Esophagus (tissue), 2 donors: ENCODE measurements at regions not wholly inside any gene's neighbourhood (a gene's known extent, or its start where the extent isn't known, plus 50 kb on each side); places are given as distances from the start of the nearest gene placed in this dataset.

Experiments
- H3K27ac ChIP-seq, 2 donors: one replicate each; pipeline ENCODE4 v1.5.1; 2013; ENCODE audit warnings: low read depth in 2 of 2, mild to moderate bottlenecking in 2 of 2, inconsistent platforms in 1 of 2, low read length in 1 of 2, moderate library complexity in 1 of 2
- H3K27me3 ChIP-seq, 2 donors: one replicate each; pipeline ENCODE4 v1.6.1; 2013; ENCODE audit warnings: low read length in 2 of 2, control low read depth in 1 of 2, mild to moderate bottlenecking in 1 of 2; ENCODE audit not compliant: insufficient read depth in 2 of 2, control insufficient read depth in 1 of 2
- H3K36me3 ChIP-seq, 2 donors: one replicate each; pipeline ENCODE4 v1.6.1; 2013; ENCODE audit warnings: low read length in 1 of 2; ENCODE audit not compliant: control insufficient read depth in 2 of 2, insufficient read depth in 2 of 2
- H3K4me1 ChIP-seq, 2 donors: one replicate each; pipeline ENCODE4 v1.6.1; 2013; ENCODE audit warnings: low read length in 1 of 2; ENCODE audit not compliant: control insufficient read depth in 2 of 2, insufficient read depth in 2 of 2
- H3K4me3 ChIP-seq, 2 donors: one replicate each; pipeline ENCODE4 v1.5.1; 2013; ENCODE audit warnings: low read length in 2 of 2, mild to moderate bottlenecking in 2 of 2, low read depth in 1 of 2, moderate library complexity in 1 of 2
- H3K9me3 ChIP-seq, 2 donors: one replicate each; pipeline ENCODE4 v1.6.1; 2013; ENCODE audit warnings: mild to moderate bottlenecking in 2 of 2, low read depth in 1 of 2, low read length in 1 of 2, moderate library complexity in 1 of 2; ENCODE audit not compliant: control insufficient read depth in 2 of 2, insufficient read depth in 1 of 2
- WGBS, 2 donors: extraction: QIAGEN DNeasy Blood & Tissue Kit; methylation state at CpG; one replicate each; pipeline ENCODE4 v1.1.7; 2013; 5-methylcytosine and 5-hydroxymethylcytosine counted together
- donor health status: healthy with polysubstance abuse.
- donor health status: Bipolar disorder and iron deficiency.

- H3K27me3 ChIP-seq: no peaks in the 10 kb centered on the region
- H3K4me3 ChIP-seq: no peak overlapping the region
- no peaks in the 10 kb centered on the region for H3K9me3 ChIP-seq
- 62 to 74% methylated on average over 6 of the region's 6 CpGs for WGBS, 2 donors
- no peaks in the 10 kb centered on the region for H3K36me3 ChIP-seq
- H3K4me1 ChIP-seq: no peaks in the 10 kb centered on the region
- no peak overlapping the region for H3K27ac ChIP-seq
These were observed 315.9 kb upstream of the TBL1XR1 start for GRCh38 chr3:177512945-177513814.

- 66 to 69% methylated on average over 10 of the region's 10 CpGs for WGBS, 2 donors
These were observed 316.7 kb upstream of the TBL1XR1 start for GRCh38 chr3:177513815-177514610.

GRCh38 chr3:177514611-177515499 is 317.6 kb upstream of the TBL1XR1 start:
- H3K4me3 ChIP-seq: no peak overlapping the region
- H3K36me3 ChIP-seq: no peaks in the 10 kb centered on the region
- H3K27me3 ChIP-seq: no peaks in the 10 kb centered on the region
- H3K4me1 ChIP-seq: peaks cover 0 to 3% of the 10 kb centered on the region in 2 donors
- 87 to 88% methylated on average over 9 of the region's 9 CpGs for WGBS, 2 donors
- H3K27ac ChIP-seq: no peak overlapping the region
- H3K9me3 ChIP-seq: no peaks in the 10 kb centered on the region

More at GRCh38 chr3:177513815-177514610, 316.7 kb upstream of the TBL1XR1 start:
- no peak overlapping the region for H3K4me3 ChIP-seq
- no peaks in the 10 kb centered on the region for H3K9me3 ChIP-seq
- H3K27ac ChIP-seq: no peak overlapping the region
- no peaks in the 10 kb centered on the region for H3K36me3 ChIP-seq
- no peaks in the 10 kb centered on the region for H3K4me1 ChIP-seq
- H3K27me3 ChIP-seq: no peaks in the 10 kb centered on the region

- H3K9me3 ChIP-seq: no peaks in the 10 kb centered on the region
- no peak overlapping the region for H3K4me3 ChIP-seq
- peaks cover 0 to 3% of the 10 kb centered on the region in 2 donors for H3K4me1 ChIP-seq
- no peaks in the 10 kb centered on the region for H3K36me3 ChIP-seq
- H3K27me3 ChIP-seq: no peaks in the 10 kb centered on the region
- WGBS, 2 donors: 68 to 74% methylated on average over 3 of the region's 3 CpGs
- peak overlapping the region in 1 of 2 donors; percentile 40 for H3K27ac ChIP-seq
These were observed 318.5 kb upstream of the TBL1XR1 start for GRCh38 chr3:177515786-177516157.

GRCh38 chr3:177516158-177517011 is 319.1 kb upstream of the TBL1XR1 start:
- 45 to 53% methylated on average over 14 of the region's 14 CpGs for WGBS, 2 donors
- Histone ChIP-seq H3K4me1 (peaks cover 0 to 3% of the 10 kb centered on the region in 2 donors), H3K27me3 (no peaks in the 10 kb centered on the region), H3K36me3 (no peaks in the 10 kb centered on the region), H3K4me3 (no peak overlapping the region), H3K9me3 (no peaks in the 10 kb centered on the region), H3K27ac (peak overlapping the region in 1 of 2 donors; percentile 40)

- 97 to 100% methylated on average over 2 of the region's 2 CpGs for whole genome bisulfite sequencing, 2 donors
- no peak overlapping the region for H3K4me3 ChIP-seq
- H3K27ac ChIP-seq: no peak overlapping the region
- no peaks in the 10 kb centered on the region for H3K9me3 ChIP-seq
- peaks cover 0 to 3% of the 10 kb centered on the region in 2 donors for H3K4me1 ChIP-seq
- no peaks in the 10 kb centered on the region for H3K36me3 ChIP-seq
- no peaks in the 10 kb centered on the region for H3K27me3 ChIP-seq
These were observed 320.6 kb upstream of the TBL1XR1 start for GRCh38 chr3:177517906-177518305.

GRCh38 chr3:177519588-177519987 is 322.3 kb upstream of the TBL1XR1 start:
- WGBS, 2 donors: 97% methylated on average over 13 of the region's 13 CpGs
- Histone ChIP-seq H3K27ac (no peak overlapping the region), H3K9me3 (no peaks in the 10 kb centered on the region), H3K4me1 (peaks cover 0 to 3% of the 10 kb centered on the region in 2 donors), H3K4me3 (no peak overlapping the region), H3K36me3 (no peaks in the 10 kb centered on the region), H3K27me3 (no peaks in the 10 kb centered on the region)

GRCh38 chr3:177521305-177521704 is 324.0 kb upstream of the TBL1XR1 start:
- H3K4me3 ChIP-seq: no peak overlapping the region
- WGBS, 2 donors: 54 to 58% methylated on average over 8 of the region's 8 CpGs
- H3K4me1 ChIP-seq: peaks cover 0 to 7% of the 10 kb centered on the region in 2 donors
- peak overlapping the region in 1 of 2 donors; percentile 22 for H3K27ac ChIP-seq
- peaks cover 0 to 3% of the 10 kb centered on the region in 2 donors for H3K9me3 ChIP-seq
- H3K36me3 ChIP-seq: no peaks in the 10 kb centered on the region
- H3K27me3 ChIP-seq: no peaks in the 10 kb centered on the region
